H9 (cell line): ENCODE measurements at regions not wholly inside any gene's neighbourhood (a gene's known extent, or its start where the extent isn't known, plus 50 kb on each side); places are given as distances from the start of the nearest gene placed in this dataset.

Experiments
- DNase-seq: peaks from one replicate; pipeline ENCODE4 v3.0.0-alpha.2; 2017
- H2AFZ ChIP-seq: one replicate; pipeline ENCODE4 v1.6.1; 2013; ENCODE audit warnings: mild to moderate bottlenecking, low read length, control low read depth, moderate library complexity
- H2AK5ac ChIP-seq: 2 replicates; pipeline ENCODE4 v1.6.1; 2013; ENCODE audit warnings: low read length, control low read depth, mixed read lengths; ENCODE audit not compliant: insufficient read length
- H2BK120ac ChIP-seq: one replicate; pipeline ENCODE4 v1.6.1; 2013; ENCODE audit warnings: low read depth, mild to moderate bottlenecking, low read length, control low read depth, inconsistent platforms; ENCODE audit not compliant: poor library complexity, severe bottlenecking
- H2BK12ac ChIP-seq: 2 replicates; pipeline ENCODE4 v1.6.1; 2013; ENCODE audit warnings: low read length, control low read depth, mixed read lengths, low read depth; ENCODE audit not compliant: insufficient read length
- H2BK15ac ChIP-seq: 2 replicates; pipeline ENCODE4 v1.6.1; 2013; ENCODE audit warnings: low read depth, low read length, control low read depth
- H2BK20ac ChIP-seq: one replicate; pipeline ENCODE4 v1.6.1; 2013; ENCODE audit warnings: low read depth, mild to moderate bottlenecking, low read length, control low read depth, inconsistent platforms; ENCODE audit not compliant: poor library complexity, severe bottlenecking
- H2BK5ac ChIP-seq: 2 replicates; pipeline ENCODE4 v1.6.1; 2013; ENCODE audit warnings: low read length, control low read depth, mixed read lengths; ENCODE audit not compliant: insufficient read length
- H3K14ac ChIP-seq: 2 replicates; pipeline ENCODE4 v1.6.1; 2013; ENCODE audit warnings: low read length, control low read depth; ENCODE audit not compliant: insufficient read depth
- H3K18ac ChIP-seq: 2 replicates; pipeline ENCODE4 v1.6.1; 2013; ENCODE audit warnings: low read depth, mild to moderate bottlenecking, mixed read lengths, low read length, control low read depth; ENCODE audit not compliant: insufficient read length
- H3K23ac ChIP-seq: 2 replicates; pipeline ENCODE4 v1.6.1; 2013; ENCODE audit warnings: low read length, control low read depth, mixed read lengths, low read depth; ENCODE audit not compliant: insufficient read length
- H3K23me2 ChIP-seq: 2 replicates; pipeline ENCODE4 v1.6.1; 2013; ENCODE audit warnings: low read depth, mild to moderate bottlenecking, mixed read lengths, low read length, control low read depth; ENCODE audit not compliant: insufficient read length, poor library complexity, severe bottlenecking
- H3K27ac ChIP-seq: 2 replicates; pipeline ENCODE4 v1.5.1; 2013; ENCODE audit warnings: low read length, control low read depth, mixed read lengths, low read depth; ENCODE audit not compliant: insufficient read length
- H3K27me3 ChIP-seq: 2 replicates; pipeline ENCODE4 v1.6.1; 2013; ENCODE audit warnings: low read length, control low read depth, inconsistent platforms; ENCODE audit not compliant: insufficient read depth
- H3K4ac ChIP-seq: 2 replicates; pipeline ENCODE4 v1.6.1; 2013; ENCODE audit warnings: low read depth, mild to moderate bottlenecking, control low read depth, inconsistent platforms, low read length, moderate library complexity
- H3K4me1 ChIP-seq: 2 replicates; pipeline ENCODE4 v1.6.1; 2013; ENCODE audit warnings: low read length, control low read depth, inconsistent platforms; ENCODE audit not compliant: insufficient read depth
- H3K4me2 ChIP-seq: 2 replicates; pipeline ENCODE4 v1.6.1; 2013; ENCODE audit warnings: low read length, control low read depth, mixed read lengths; ENCODE audit not compliant: insufficient read length, insufficient read depth
- H3K56ac ChIP-seq: 2 replicates; pipeline ENCODE4 v1.6.1; 2013; ENCODE audit warnings: low read depth, mild to moderate bottlenecking, mixed read lengths, low read length, control low read depth; ENCODE audit not compliant: insufficient read length
- H3K79me1 ChIP-seq: 2 replicates; pipeline ENCODE4 v1.6.1; 2013; ENCODE audit warnings: low read depth, mild to moderate bottlenecking, moderate library complexity, low read length, control low read depth, inconsistent platforms; ENCODE audit not compliant: insufficient read depth, poor library complexity, severe bottlenecking
- H3K79me2 ChIP-seq: 2 replicates; pipeline ENCODE4 v1.6.1; 2013; ENCODE audit warnings: low read length, control low read depth, inconsistent platforms; ENCODE audit not compliant: insufficient read depth
- H3K9ac ChIP-seq: 2 replicates; pipeline ENCODE4 v1.6.1; 2013; ENCODE audit warnings: low read length, control low read depth, mixed read lengths; ENCODE audit not compliant: insufficient read length; ENCODE audit errors: extremely low read depth
- H3K9me3 ChIP-seq: one replicate; pipeline ENCODE4 v1.6.1; 2013; ENCODE audit warnings: low read depth, low read length, inconsistent platforms; ENCODE audit not compliant: control insufficient read depth
- H3T11ph ChIP-seq: one replicate; pipeline ENCODE4 v1.6.1; 2013; ENCODE audit warnings: mild to moderate bottlenecking, low read length, control low read depth, inconsistent platforms
- H4K20me1 ChIP-seq: one replicate; pipeline ENCODE4 v1.6.1; 2013; ENCODE audit not compliant: control insufficient read depth, insufficient read length, insufficient read depth
- H4K5ac ChIP-seq: 2 replicates; pipeline ENCODE4 v1.6.1; 2013; ENCODE audit warnings: low read depth, mild to moderate bottlenecking, mixed read lengths, low read length, control low read depth; ENCODE audit not compliant: insufficient read length
- H4K8ac ChIP-seq: replicated peaks from 2 replicates; pipeline ENCODE4 v1.6.1; 2013; ENCODE audit warnings: low read length, control low read depth, mixed read lengths, low read depth; ENCODE audit not compliant: insufficient read length
- H4K91ac ChIP-seq: 2 replicates; pipeline ENCODE4 v1.6.1; 2013; ENCODE audit warnings: low read depth, mild to moderate bottlenecking, moderate library complexity, mixed read lengths, low read length, control low read depth; ENCODE audit not compliant: insufficient read length
- H3K27ac Mint-ChIP-seq, 3 experiments: 2 replicates in 2 of 3; 3 replicates in 1 of 3; pipeline ENCODE4 v1.8.0; 2020 to 2021; ENCODE audit warnings: mixed read lengths in 3 of 3, mild to moderate bottlenecking in 1 of 3, moderate library complexity in 1 of 3
- H3K27me3 Mint-ChIP-seq: 2 replicates; pipeline ENCODE4 v1.8.0; 2021; ENCODE audit warnings: low read depth, mild to moderate bottlenecking, moderate library complexity, mixed read lengths
- H3K36me3 Mint-ChIP-seq, 3 experiments: 2 replicates in 2 of 3; 3 replicates in 1 of 3; pipeline ENCODE4 v1.8.0; 2020 to 2021; ENCODE audit warnings: low read depth in 3 of 3, mixed read lengths in 3 of 3; ENCODE audit not compliant: insufficient read depth in 1 of 3
- H3K4me1 Mint-ChIP-seq, 2 experiments: 2 replicates each; pipeline ENCODE4 v1.8.0; 2020; ENCODE audit warnings: mixed read lengths in 2 of 2
- H3K4me3 Mint-ChIP-seq, 2 experiments: 2 replicates in 1 of 2; 3 replicates in 1 of 2; pipeline ENCODE4 v1.8.0; 2020 to 2021; ENCODE audit warnings: mild to moderate bottlenecking in 2 of 2, mixed read lengths in 2 of 2, moderate library complexity in 1 of 2
- H3K9me3 Mint-ChIP-seq, 2 experiments: 2 replicates in 1 of 2; 3 replicates in 1 of 2; pipeline ENCODE4 v1.8.0; 2020; ENCODE audit warnings: mild to moderate bottlenecking in 2 of 2, mixed read lengths in 2 of 2, moderate library complexity in 1 of 2
- WGBS: extraction: QIAGEN DNeasy Blood & Tissue Kit; methylation state at CpG from one replicate; pipeline ENCODE4 v1.1.7; 2013; ENCODE audit warnings: missing lambda C conversion rate, low lambda C conversion rate, mixed read lengths; ENCODE audit not compliant: insufficient read length; ENCODE audit errors: extremely low coverage; 5-methylcytosine and 5-hydroxymethylcytosine counted together
- TF ChIP-seq, protein P1 (sequence below): fragments of 200-600 bp; sonication (generic); conservative IDR thresholded peaks from 3 replicates; pipeline ENCODE4 v1.8.0; 2021; ENCODE audit warnings: antibody characterized with exemption, mild to moderate bottlenecking

DNA sequence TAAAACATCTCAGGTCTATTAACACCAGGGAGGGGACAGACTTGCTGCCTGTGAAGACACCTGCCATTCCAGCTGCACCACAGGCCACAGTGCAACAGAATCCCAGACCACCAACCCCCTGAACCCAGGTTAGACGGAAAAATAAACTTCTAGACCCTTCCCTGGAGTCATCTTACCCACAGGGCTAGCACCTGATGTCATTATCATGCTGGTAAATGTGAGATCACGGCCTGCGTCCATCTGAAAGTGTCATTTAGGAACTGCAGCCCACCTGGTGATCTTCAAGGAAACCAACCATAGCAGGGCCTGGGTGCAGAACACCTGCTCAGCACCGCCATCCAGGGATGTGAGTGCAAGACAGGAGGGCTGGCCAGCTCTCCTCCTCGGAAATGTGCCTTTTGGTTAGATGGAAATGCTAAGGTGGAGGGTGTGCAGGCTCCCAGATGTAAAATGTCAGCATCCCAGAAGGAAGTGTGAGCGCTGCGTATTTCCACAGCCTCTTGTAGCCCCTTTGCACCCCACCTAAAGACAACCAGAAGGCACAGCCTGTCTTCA is 80.8 kb downstream of the PTGR3 start:
- Histone ChIP-seq H2AFZ (no peak overlapping the region), H3K14ac (no peak overlapping the region), H3K56ac (no peak overlapping the region), H3K23ac (no peak overlapping the region), H3K9ac (no peak overlapping the region), H3K27ac (no peak overlapping the region), H4K8ac (no peak overlapping the region), H3K4me1 (no peaks in the 10 kb centered on the region), H4K20me1 (no peaks in the 10 kb centered on the region), H3K79me2 (no peaks in the 10 kb centered on the region), H4K5ac (no peak overlapping the region), H3T11ph (no peak overlapping the region), H2BK15ac (no peak overlapping the region), H4K91ac (no peak overlapping the region), H2BK5ac (no peak overlapping the region), H3K23me2 (no peaks in the 10 kb centered on the region), H2BK12ac (no peak overlapping the region), H2AK5ac (no peak overlapping the region), H3K18ac (no peak overlapping the region), H3K4me2 (no peak overlapping the region), H3K79me1 (no peaks in the 10 kb centered on the region), H3K27me3 (no peaks in the 10 kb centered on the region; the same call in 1 of the 2 replicates), H2BK20ac (no peak overlapping the region), H2BK120ac (no peak overlapping the region), H3K9me3 (no peaks in the 10 kb centered on the region), H3K4ac (no peak overlapping the region)
- Mint-ChIP-seq H3K27me3 (peaks cover 5% of the 10 kb centered on the region; the same call in 1 of the 2 replicates), H3K36me3 (peaks cover 0 to 1% (median 0%) of the 10 kb centered on the region in 3 experiments; a peak in 2 of 7 replicates), H3K9me3 (peaks cover 0 to 8% of the 10 kb centered on the region in 2 experiments; a peak in 3 of 5 replicates), H3K27ac (no peak overlapping the region), H3K4me3 (no peak overlapping the region), H3K4me1 (no peaks in the 10 kb centered on the region)
- WGBS: no CpG with 5 or more reads among the region's 7 CpGs
- DNase-seq: no peak
- TF ChIP-seq, protein P1, sequence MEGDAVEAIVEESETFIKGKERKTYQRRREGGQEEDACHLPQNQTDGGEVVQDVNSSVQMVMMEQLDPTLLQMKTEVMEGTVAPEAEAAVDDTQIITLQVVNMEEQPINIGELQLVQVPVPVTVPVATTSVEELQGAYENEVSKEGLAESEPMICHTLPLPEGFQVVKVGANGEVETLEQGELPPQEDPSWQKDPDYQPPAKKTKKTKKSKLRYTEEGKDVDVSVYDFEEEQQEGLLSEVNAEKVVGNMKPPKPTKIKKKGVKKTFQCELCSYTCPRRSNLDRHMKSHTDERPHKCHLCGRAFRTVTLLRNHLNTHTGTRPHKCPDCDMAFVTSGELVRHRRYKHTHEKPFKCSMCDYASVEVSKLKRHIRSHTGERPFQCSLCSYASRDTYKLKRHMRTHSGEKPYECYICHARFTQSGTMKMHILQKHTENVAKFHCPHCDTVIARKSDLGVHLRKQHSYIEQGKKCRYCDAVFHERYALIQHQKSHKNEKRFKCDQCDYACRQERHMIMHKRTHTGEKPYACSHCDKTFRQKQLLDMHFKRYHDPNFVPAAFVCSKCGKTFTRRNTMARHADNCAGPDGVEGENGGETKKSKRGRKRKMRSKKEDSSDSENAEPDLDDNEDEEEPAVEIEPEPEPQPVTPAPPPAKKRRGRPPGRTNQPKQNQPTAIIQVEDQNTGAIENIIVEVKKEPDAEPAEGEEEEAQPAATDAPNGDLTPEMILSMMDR: no peak
